BLaER1 treated with 17β-estradiol and CSF1 and Interleukin-3, amounts not matched to agents 10 nM and 100 nM (cell line): ENCODE measurements at regions not wholly inside any gene's neighbourhood (a gene's known extent, or its start where the extent isn't known, plus 50 kb on each side); places are given as distances from the start of the nearest gene placed in this dataset.
"Not testable (repeated sequence)": the region's sequence is repeated elsewhere in the genome, so short reads cannot be mapped to it uniquely, and the experiment has no call there.

Experiments
- H3K27ac ChIP-seq, 11 experiments: shearing (Covaris generic); formaldehyde crosslinking; 2 replicates each; pipeline ENCODE4 v1.8.1; 2022
- H3K27me3 ChIP-seq, 11 experiments: shearing (Covaris generic); formaldehyde crosslinking; 2 replicates each; pipeline ENCODE4 v1.8.1; 2022
- H3K36me3 ChIP-seq, 11 experiments: shearing (Covaris generic); formaldehyde crosslinking; 2 replicates each; pipeline ENCODE4 v1.8.1; 2022
- H3K4me1 ChIP-seq, 10 experiments: shearing (Covaris generic); formaldehyde crosslinking; 2 replicates each; pipeline ENCODE4 v1.8.1; 2022
- H3K4me2 ChIP-seq, 11 experiments: shearing (Covaris generic); formaldehyde crosslinking; 2 replicates each; pipeline ENCODE4 v1.8.1; 2022
- H3K4me3 ChIP-seq, 10 experiments: shearing (Covaris generic); formaldehyde crosslinking; 2 replicates each; pipeline ENCODE4 v1.8.1; 2022
- H3K9ac ChIP-seq, 11 experiments: shearing (Covaris generic); formaldehyde crosslinking; 2 replicates each; pipeline ENCODE4 v1.8.1; 2022
- H3K9me3 ChIP-seq, 11 experiments: shearing (Covaris generic); formaldehyde crosslinking; replicated peaks in 1 of 11; 2 replicates each; pipeline ENCODE4 v1.8.1; 2022
- H4K20me1 ChIP-seq, 11 experiments: shearing (Covaris generic); formaldehyde crosslinking; 2 replicates each; pipeline ENCODE4 v1.8.1; 2022
- Cebpa-rat ChIP-seq, 11 experiments: shearing (Covaris generic); IDR thresholded peaks; 2 replicates each; pipeline ENCODE4 v1.8.1; 2022

- no peak overlapping the region for H3K9ac ChIP-seq
- no peak overlapping the region for H3K27ac ChIP-seq
- TF ChIP-seq Cebpa-rat (IDR thresholded peaks at IDR 0.05) = no peak
- H3K4me3 ChIP-seq = no peak overlapping the region
- H3K4me2 ChIP-seq = no peak overlapping the region
- no peaks in the 10 kb centered on the region for H3K9me3 ChIP-seq
- no peaks in the 10 kb centered on the region for H3K36me3 ChIP-seq
- no peaks in the 10 kb centered on the region for H3K4me1 ChIP-seq
- no peaks in the 10 kb centered on the region for H3K27me3 ChIP-seq
- no peaks in the 10 kb centered on the region for H4K20me1 ChIP-seq
Measured at GRCh38 chr11:28820296-28820989, 712.3 kb downstream of the METTL15 start.

DNA sequence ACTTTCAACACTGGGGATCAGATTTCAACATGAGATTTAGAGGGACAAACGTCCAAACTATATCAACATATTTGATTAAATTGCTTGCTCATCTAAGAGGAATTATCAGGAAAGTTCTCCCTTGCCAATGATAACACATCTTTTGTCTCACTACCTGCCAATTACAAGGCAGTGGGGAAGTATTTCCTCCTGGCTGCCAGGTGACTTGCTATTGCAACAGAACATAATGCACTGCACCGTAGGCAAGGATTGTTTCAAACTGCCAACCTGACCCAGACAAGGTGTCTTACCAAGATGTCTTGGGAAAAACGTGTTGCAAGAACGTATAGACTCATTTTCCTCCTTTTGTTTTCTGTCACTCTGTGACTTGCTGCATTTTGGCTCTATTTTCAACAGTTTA lies 711.6 kb downstream of the METTL15 start:
- H3K9ac ChIP-seq = no peak overlapping the region
- no peaks in the 10 kb centered on the region for H3K4me1 ChIP-seq
- no peaks in the 10 kb centered on the region for H3K27me3 ChIP-seq
- no peaks in the 10 kb centered on the region for H3K36me3 ChIP-seq
- no peak overlapping the region for H3K4me2 ChIP-seq
- no peak overlapping the region for H3K27ac ChIP-seq
- no peaks in the 10 kb centered on the region for H4K20me1 ChIP-seq
- H3K4me3 ChIP-seq = no peak overlapping the region
- H3K9me3 ChIP-seq = no peaks in the 10 kb centered on the region
- TF ChIP-seq Cebpa-rat (IDR thresholded peaks at IDR 0.05) = no peak

DNA sequence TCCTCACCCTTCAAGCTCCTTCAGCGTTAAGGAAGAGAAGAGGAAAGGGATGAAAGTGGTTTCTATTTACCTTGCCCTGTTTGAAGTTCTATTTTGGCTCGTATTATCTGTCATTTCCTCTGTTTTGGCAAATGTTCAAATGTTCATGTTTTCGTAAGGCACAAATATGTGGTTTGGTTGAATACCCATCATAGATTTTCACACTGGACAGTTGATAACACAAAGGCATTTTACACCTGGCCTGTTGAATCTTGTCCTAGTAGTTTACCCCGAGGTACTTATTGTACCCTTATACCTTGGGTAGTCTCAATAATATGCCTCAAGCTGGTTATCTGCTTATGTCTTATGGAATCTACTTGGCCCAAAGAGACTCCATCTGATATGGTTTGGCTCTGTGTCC lies 706.9 kb downstream of the METTL15 start:
- no peak overlapping the region for H3K4me3 ChIP-seq

GRCh38 chr11:28808771-28809170 lies 700.6 kb downstream of the METTL15 start:
- no peak for TF ChIP-seq Cebpa-rat (IDR thresholded peaks at IDR 0.05)
- H3K4me3 ChIP-seq = no peak overlapping the region
- H3K4me1 ChIP-seq = no peaks in the 10 kb centered on the region
- no peaks in the 10 kb centered on the region for H3K36me3 ChIP-seq
- H3K9ac ChIP-seq = no peak overlapping the region
- H3K4me2 ChIP-seq = no peak overlapping the region
- no peaks in the 10 kb centered on the region for H3K27me3 ChIP-seq
- H3K27ac ChIP-seq = no peak overlapping the region
- no peaks in the 10 kb centered on the region for H3K9me3 ChIP-seq
- H4K20me1 ChIP-seq = no peaks in the 10 kb centered on the region

More for the DNA sequence above, 706.9 kb downstream of the METTL15 start:
- no peaks in the 10 kb centered on the region for H3K4me1 ChIP-seq
- no peaks in the 10 kb centered on the region for H3K9me3 ChIP-seq
- H3K27ac ChIP-seq = no peak overlapping the region
- no peak overlapping the region for H3K4me2 ChIP-seq
- H3K9ac ChIP-seq = no peak overlapping the region
- no peaks in the 10 kb centered on the region for H3K27me3 ChIP-seq
- H4K20me1 ChIP-seq = no peaks in the 10 kb centered on the region
- TF ChIP-seq Cebpa-rat (IDR thresholded peaks at IDR 0.05) = no peak
- H3K36me3 ChIP-seq = no peaks in the 10 kb centered on the region

- H3K9me3 ChIP-seq = peaks cover 0 to 9% (median 0%) of the 10 kb centered on the region in 11 experiments; a peak in 6 of 22 replicates
- H3K36me3 ChIP-seq = no peaks in the 10 kb centered on the region
- H3K4me2 ChIP-seq = no peak overlapping the region
- no peak overlapping the region for H3K27ac ChIP-seq
- H3K4me3 ChIP-seq = no peak overlapping the region
- TF ChIP-seq Cebpa-rat (IDR thresholded peaks at IDR 0.05) = no peak
- 0 out of 20 replicates have a peak, but pooled peaks cover 0 to 4% (median 0%) of the 10 kb centered on the region in 10 experiments for H3K4me1 ChIP-seq
- H3K9ac ChIP-seq = no peak overlapping the region
- no peaks in the 10 kb centered on the region for H3K27me3 ChIP-seq
- H4K20me1 ChIP-seq = no peaks in the 10 kb centered on the region
Measured at GRCh38 chr11:28799316-28799715, 691.1 kb downstream of the METTL15 start.

DNA sequence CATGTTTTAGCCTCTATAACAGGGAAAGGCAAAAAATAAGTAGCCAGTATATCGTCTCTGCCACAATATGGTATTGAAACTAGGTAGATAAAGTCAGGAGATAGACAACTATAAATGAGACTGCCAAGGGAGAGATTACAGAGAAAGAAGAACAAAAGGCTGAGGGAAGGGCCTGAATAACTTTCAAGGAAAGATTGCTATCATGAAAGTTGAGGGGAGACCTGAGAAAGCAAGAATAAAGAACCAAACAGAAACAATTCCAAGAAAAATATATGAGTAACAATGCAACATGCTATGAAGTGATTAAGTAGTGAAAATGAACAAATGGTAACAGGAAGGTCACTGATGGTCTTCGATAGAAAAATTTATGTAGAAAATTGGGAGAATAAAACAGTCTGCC lies 690.1 kb downstream of the METTL15 start:
- H4K20me1 ChIP-seq = no peaks in the 10 kb centered on the region
- no peak for TF ChIP-seq Cebpa-rat (IDR thresholded peaks at IDR 0.05)
- H3K36me3 ChIP-seq = no peaks in the 10 kb centered on the region
- peaks cover 0 to 9% (median 0%) of the 10 kb centered on the region in 11 experiments; a peak in 6 of 22 replicates for H3K9me3 ChIP-seq
- no peaks in the 10 kb centered on the region for H3K27me3 ChIP-seq
- no peak overlapping the region for H3K4me3 ChIP-seq
- no peak overlapping the region for H3K27ac ChIP-seq
- no peak overlapping the region for H3K4me2 ChIP-seq
- H3K4me1 ChIP-seq = 0 out of 20 replicates have a peak, but pooled peaks cover 0 to 4% (median 0%) of the 10 kb centered on the region in 10 experiments
- no peak overlapping the region for H3K9ac ChIP-seq

GRCh38 chr11:28797536-28797935 lies 689.3 kb downstream of the METTL15 start:
- H3K4me3 ChIP-seq = no peak overlapping the region
- H3K4me1 ChIP-seq = 0 out of 20 replicates have a peak, but pooled peaks cover 0 to 4% (median 0%) of the 10 kb centered on the region in 10 experiments
- H3K36me3 ChIP-seq = no peaks in the 10 kb centered on the region
- no peaks in the 10 kb centered on the region for H4K20me1 ChIP-seq
- TF ChIP-seq Cebpa-rat (IDR thresholded peaks at IDR 0.05) = no peak
- H3K27ac ChIP-seq = no peak overlapping the region
- H3K9ac ChIP-seq = no peak overlapping the region
- peaks cover 0 to 9% (median 0%) of the 10 kb centered on the region in 11 experiments; a peak in 6 of 22 replicates for H3K9me3 ChIP-seq
- H3K4me2 ChIP-seq = no peak overlapping the region
- H3K27me3 ChIP-seq = no peaks in the 10 kb centered on the region

GRCh38 chr11:28794405-28794804 lies 686.2 kb downstream of the METTL15 start:
- H3K36me3 ChIP-seq = no peaks in the 10 kb centered on the region
- H3K4me2 ChIP-seq = no peak overlapping the region
- H3K9me3 ChIP-seq = peaks cover 0 to 21% (median 0%) of the 10 kb centered on the region in 11 experiments; a peak in 7 of 22 replicates
- no peak overlapping the region for H3K9ac ChIP-seq
- H3K4me3 ChIP-seq = no peak overlapping the region
- H3K27ac ChIP-seq = no peak overlapping the region
- no peaks in the 10 kb centered on the region for H4K20me1 ChIP-seq
- H3K4me1 ChIP-seq = 0 out of 20 replicates have a peak, but pooled peaks cover 0 to 4% (median 0%) of the 10 kb centered on the region in 10 experiments
- no peaks in the 10 kb centered on the region for H3K27me3 ChIP-seq
- TF ChIP-seq Cebpa-rat (IDR thresholded peaks at IDR 0.05) = no peak

DNA sequence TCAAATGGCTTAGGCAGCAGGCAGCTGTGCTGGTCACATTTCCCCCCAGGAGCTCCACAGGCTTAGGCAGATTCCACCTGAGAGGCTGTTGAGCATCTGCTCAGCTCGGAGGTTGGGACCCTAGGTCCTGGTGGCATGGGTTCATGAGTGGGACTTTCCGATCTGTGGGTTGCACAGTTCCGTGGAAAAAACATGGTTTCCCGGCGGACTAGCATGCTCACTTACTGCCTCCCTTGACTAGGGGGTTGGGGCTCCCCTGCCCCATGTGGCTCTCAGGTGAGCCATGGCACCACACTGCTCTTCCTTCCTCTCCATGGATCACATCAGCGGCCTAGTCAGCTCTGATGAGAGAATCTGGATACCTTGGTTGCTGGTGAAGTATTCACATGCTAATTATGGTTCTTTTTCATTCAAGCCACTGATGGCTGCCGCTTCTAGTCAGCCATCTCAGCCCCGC lies 685.1 kb downstream of the METTL15 start:
- TF ChIP-seq Cebpa-rat (IDR thresholded peaks at IDR 0.05) = no peak
- Histone ChIP-seq H3K4me2 (no peak overlapping the region), H3K36me3 (no peaks in the 10 kb centered on the region), H4K20me1 (no peaks in the 10 kb centered on the region), H3K4me1 (0 out of 20 replicates have a peak, but pooled peaks cover 0 to 4% (median 0%) of the 10 kb centered on the region in 10 experiments), H3K27me3 (no peaks in the 10 kb centered on the region), H3K9ac (no peak overlapping the region), H3K27ac (no peak overlapping the region), H3K9me3 (peaks cover 0 to 21% (median 0%) of the 10 kb centered on the region in 11 experiments; a peak in 7 of 22 replicates), H3K4me3 (no peak overlapping the region)

DNA sequence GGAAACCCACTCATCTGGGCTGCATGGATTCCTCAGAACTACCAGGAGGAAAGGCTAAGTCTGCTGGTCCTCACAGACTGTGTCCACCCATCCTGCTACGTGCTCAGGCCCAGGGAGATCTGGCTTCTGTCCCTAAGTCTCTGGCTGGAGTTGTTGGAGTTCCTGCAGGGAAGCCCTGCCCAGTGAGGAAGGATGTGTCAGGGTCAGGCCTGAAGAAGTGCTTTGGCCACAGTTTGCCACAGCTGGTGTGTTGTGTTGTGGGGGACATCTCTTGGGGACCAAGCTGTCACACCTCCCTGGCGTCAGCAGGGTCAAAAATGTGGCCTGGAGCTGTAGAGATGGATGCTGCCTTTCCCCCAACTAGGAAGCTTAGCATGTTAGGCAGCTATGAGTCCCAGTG lies 684.7 kb downstream of the METTL15 start:
- Histone ChIP-seq H3K9me3 (peaks cover 0 to 21% (median 0%) of the 10 kb centered on the region in 11 experiments; a peak in 7 of 22 replicates), H3K9ac (no peak overlapping the region)

DNA sequence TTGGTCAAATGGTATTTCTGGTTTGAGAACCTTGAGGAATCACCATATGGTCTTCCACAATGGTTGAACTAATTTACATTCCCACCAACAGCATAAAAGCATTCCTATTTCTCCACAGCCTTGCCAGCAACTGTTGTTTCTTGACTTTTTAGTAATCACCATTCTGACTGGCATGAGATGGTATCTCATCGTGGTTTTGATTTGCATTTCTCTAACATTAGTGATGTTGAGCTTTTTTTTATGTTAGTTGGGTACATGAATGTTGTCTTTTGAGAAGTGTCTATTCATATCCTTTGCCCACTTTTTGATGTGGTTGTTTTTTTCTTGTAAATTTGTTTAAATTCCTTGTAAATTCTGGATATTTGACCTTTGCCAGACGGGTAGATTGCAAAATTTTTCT lies 679.7 kb downstream of the METTL15 start:
- not testable (repeated sequence) for H3K4me2 ChIP-seq, H3K27ac ChIP-seq, H3K27me3 ChIP-seq, H3K4me3 ChIP-seq, H4K20me1 ChIP-seq, H3K4me1 ChIP-seq, H3K36me3 ChIP-seq, H3K9ac ChIP-seq
- H3K9me3 ChIP-seq = peaks cover 0 to 13% (median 4%) of the 10 kb centered on the region in 11 experiments; a peak in 6 of 22 replicates

More for the DNA sequence above, 684.7 kb downstream of the METTL15 start:
- H3K4me2 ChIP-seq = no peak overlapping the region
- no peak overlapping the region for H3K4me3 ChIP-seq
- H3K27ac ChIP-seq = no peak overlapping the region
- 0 out of 20 replicates have a peak, but pooled peaks cover 0 to 3% (median 0%) of the 10 kb centered on the region in 10 experiments for H3K4me1 ChIP-seq
- H3K36me3 ChIP-seq = no peaks in the 10 kb centered on the region
- no peak for TF ChIP-seq Cebpa-rat (IDR thresholded peaks at IDR 0.05)
- H3K27me3 ChIP-seq = no peaks in the 10 kb centered on the region
- no peaks in the 10 kb centered on the region for H4K20me1 ChIP-seq
